Dedifferentiated amniotic fluid mesenchymal stem cell (primary cell): ENCODE measurements at regions not wholly inside any gene's neighbourhood (a gene's known extent, or its start where the extent isn't known, plus 50 kb on each side); places are given as distances from the start of the nearest gene placed in this dataset.

Source experiments
- DNase-seq: peaks from one replicate; pipeline ENCODE4 v3.0.0-alpha.2; 2016; ENCODE audit errors: extremely low spot score

DNA sequence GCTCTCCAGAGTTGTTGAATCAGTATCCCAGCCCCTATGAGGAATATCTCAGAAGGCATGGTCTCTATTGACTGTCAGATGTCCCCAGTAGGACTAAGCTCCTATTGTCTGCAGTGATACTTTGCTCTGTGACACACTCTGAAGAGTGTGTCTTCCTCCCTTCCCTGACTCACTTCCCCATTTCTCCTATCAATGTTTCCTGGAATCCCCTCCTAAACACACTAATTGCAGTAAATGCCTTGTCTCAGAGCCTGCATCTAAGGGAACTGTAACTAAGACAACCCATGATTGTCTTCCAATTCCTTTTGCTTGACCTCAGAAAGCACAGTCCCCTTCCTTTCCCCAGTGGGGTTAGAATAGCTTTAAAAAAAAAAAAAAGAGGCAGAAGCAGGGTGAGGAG is 397.3 kb upstream of the PROK2 start:
- no peak for DNase-seq

DNA sequence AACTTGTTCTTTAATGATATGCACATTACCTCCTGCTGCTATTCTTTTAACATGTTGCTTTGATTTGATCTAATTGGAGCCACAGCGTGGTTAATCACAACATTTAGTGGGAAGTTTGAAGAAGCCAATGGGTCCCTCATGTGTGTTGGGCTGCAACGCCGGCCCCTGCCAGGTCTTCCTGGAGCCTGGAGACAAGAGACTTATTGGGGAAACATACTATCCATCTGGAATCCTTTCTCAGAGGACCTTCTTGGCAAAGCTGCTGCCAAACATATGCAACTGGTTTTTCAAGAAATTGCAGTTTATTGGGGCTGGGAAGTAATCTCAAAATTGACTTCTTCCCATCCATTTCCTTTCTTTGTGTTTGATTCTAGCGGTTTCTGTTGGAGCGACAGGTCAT is 396.3 kb upstream of the PROK2 start:
- DNase-seq, result no peak

GRCh38 chr3:72180405-72180804 is 395.5 kb upstream of the PROK2 start:
- DNase-seq, result no peak

DNA sequence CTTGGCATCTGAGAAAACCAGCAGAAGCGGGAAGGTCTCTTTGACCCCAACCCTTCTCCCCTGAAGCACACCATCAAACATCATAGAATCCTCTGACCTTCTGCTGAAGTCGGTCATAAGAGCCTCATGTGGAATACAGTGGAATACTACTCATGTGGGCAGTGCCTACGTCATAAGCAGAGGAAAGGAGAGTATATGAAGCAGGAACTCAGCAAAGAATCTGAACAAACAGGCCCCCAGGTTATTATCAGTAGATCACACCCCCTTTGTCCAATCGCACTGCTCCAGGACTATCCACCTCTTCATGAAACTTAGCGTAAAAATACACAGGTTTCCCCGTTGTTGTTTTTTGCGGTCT is 394.1 kb upstream of the PROK2 start:
- DNase-seq, result no peak

DNA sequence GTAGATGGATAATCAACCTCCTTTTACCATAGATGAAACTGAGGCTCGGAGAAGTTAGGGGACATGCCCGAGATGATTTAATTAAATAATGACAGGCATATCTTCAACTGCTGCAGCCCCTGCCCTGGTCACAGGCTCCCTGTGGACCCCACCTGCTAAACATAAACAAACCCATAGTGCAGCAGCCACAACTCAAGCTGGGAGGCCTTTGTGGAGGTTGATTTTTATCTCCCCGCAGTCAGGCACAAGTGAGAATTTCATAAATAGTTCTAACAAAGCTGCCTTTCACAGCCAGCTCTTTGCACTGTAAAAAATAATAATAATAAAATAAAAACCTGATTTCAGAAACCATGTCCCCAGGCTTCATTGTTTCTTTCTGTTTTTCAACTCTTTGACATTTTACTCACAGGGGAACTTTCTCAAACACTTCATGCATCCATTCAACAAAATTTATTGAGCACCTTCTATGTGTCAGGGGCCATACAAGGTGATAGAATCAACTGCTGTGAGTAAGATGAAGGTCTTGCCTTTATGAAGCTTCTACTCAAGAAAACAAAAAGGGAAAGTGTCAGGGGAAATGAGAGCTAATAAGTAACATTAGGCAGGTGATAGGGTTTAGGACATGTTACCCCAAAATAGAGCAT is 393.6 kb upstream of the PROK2 start:
- no peak for DNase-seq

DNA sequence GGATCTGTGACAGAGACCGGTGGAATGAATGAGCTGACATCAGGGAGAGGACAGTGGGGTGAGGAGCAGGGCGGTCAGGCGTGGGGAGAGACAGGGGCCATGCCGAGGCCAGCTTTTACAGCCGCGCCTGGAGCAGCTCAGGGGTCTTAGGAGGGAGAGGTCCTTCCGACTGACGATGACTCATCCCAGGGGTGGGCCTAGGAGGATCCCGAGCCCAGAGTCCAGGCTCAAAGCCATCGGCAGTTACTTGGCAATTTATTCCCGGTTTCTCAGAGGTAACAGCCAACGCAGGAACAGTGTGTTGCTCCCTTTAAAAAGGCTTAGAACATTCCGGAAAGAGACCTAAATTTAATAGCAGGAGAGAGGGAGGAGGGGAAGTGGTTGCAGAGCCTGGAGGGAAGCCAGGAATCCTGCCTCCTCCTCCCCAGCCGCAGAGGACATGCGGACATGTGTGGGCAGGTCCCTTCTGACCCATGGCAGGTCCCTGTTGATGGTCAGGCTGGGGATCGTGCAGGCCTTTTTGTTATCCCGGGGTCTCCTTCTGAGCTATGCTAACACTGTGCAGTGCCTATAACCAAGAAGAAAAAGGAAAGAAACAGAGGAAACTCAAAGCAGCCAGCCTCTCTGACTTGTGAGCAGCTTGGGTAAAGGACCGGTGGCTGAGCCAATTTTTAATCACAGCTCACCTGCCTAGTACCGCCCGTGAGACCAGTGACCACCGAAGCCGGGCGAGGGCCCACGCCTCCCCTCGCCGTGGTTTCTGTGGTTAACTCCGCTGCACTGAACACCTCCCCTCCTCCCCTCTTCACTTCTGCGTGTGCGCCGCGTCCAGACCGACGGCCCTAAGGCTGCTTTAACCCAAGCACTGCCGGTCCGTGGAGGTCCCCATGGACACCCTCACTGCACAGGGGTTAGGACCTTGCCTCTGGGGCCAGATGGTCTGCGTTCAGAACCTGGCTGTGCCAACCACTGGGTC is 392.4 kb upstream of the PROK2 start:
- no peak for DNase-seq

DNA sequence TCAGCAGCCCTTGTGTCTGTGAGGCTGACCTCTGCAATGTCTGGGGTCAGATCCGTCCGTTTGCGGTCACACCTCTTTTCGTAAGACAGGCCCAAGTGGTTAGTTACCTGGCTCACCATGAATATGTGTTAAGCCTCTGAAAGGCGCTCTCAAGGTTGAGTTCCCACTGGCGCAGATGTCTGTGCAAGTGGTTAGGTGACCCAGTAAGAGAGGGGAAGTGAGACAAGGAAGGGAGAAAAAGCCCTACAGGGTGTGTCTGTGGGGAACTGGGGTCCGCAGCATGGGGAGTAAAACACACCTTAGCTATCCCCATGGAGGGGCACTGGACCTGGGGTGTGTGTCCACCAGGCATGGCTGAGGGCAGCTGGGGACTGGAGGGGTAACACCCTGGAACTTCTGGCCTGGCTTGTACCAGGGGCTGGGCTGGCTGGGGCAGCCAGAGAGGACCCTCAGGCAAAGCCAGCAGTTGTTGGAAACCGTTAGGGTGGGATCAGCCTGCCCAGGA is 391.6 kb upstream of the PROK2 start:
- DNase-seq, result no peak

DNA sequence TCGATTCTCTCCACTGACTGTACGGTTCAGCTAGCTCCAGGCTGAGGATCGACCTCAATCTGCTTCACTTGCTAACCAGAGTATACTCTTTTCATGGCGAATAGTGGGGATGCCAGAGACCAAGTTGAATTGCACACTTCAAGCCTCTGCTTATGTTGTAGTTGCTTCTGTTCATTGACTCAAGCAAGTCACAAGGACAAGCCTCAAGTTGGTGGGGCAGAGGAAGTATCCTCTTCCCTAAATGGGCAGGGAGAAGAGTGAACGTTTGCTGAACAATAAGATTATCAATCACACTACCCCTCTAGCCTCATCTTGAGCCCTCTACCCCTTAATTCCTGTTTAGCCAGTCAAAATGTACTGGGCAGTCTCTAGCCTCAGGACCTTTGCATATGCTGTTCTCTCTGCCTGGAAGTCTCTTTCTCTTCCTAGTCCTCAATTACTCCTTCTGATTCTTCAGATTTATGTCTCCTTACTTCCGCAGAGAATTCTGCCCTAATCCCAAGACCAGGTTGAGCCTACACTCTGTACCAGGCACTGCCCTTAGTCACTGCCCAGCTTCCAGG is 390.4 kb upstream of the PROK2 start:
- no peak for DNase-seq

DNA sequence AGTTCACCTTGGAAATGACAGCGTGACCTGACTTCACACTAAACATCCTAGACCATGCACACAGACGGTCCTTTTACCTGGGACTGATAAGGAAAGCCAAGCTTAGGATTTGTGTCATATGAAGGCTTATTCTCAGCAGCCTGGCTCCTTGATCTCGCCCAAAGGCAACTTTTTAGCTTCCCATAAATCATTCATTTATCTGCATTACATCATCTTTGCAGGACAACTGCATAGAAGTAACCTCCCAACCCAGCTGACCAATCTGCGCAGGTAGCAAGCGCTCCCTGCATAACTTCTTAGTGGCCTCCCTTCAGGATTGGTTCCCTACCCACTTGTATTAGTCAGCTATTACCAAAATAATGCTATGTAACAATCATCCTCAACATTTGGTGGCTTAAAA is 389.9 kb upstream of the PROK2 start:
- DNase-seq, result no peak

GRCh38 chr3:72174040-72174439 is 389.1 kb upstream of the PROK2 start:
- DNase-seq, result no peak

- no peak for DNase-seq
These were observed 387.0 kb upstream of the PROK2 start for GRCh38 chr3:72171946-72172345.

DNA sequence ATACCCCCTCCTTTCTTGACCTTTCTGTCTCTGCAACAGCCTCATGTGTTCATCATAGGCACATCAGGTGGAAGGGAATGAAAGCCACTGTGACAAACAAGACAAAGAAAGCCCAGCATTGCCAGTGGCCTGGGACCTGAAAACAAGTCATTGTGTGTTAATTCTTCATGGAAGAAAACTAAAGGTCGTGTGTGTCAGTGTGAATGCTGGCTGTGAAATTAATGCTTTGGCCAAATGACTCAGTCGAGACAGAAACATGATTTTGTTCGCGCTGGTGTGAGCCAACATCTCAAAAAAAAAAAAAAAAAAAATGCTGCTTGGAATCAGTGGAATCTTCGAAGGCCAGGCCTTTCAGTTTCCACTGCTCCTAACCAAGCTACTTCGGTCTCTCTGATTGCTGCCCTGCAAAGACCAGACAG is 386.5 kb upstream of the PROK2 start:
- DNase-seq, result no peak

GRCh38 chr3:72169561-72170472 is 384.9 kb upstream of the PROK2 start:
- no peak for DNase-seq

DNA sequence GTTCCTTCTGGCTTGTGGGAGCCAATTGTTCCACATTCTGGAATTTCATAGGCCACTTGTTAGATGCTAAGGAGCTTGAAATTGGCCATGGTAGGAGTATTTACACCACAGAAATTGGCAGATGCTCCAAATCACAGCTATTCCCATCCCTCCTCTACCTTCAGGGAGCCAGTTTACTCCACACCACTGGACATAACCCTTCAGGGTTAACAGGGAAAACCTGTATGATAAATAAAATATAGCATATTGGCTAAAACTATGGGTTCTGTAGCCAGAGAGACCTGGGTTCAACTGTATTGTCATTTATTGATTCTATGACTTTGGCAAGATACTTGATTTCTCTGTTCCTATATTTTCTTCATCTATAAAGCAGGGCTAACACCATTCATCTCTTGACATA is 384.2 kb upstream of the PROK2 start:
- DNase-seq, result no peak

- DNase-seq, result no peak
These were observed 380.9 kb upstream of the PROK2 start for GRCh38 chr3:72165808-72166207.

GRCh38 chr3:72165317-72165716 is 380.4 kb upstream of the PROK2 start:
- no peak for DNase-seq

DNA sequence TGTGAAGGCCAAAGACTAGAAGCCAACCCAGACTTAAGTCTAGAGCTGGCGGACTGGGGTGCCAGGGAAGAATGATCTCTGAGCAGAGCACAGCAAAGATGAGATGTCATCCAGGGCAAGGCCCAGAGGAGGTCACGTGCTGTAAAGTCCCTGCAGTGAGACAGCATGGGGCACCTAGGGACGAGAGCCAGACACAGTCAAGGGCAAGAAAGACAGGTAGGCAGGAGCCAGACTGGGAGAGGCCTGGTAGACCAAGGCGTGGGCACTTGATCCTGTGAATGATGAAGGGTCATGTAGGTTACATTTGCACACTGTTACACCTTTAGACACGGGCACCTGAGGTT is 379.7 kb upstream of the PROK2 start:
- DNase-seq, result no peak

- DNase-seq, result no peak
These were observed 379.1 kb upstream of the PROK2 start for GRCh38 chr3:72163809-72164634.

GRCh38 chr3:72162649-72163184 is 377.8 kb upstream of the PROK2 start:
- DNase-seq, result no peak

- DNase-seq, result no peak
These were observed 377.1 kb upstream of the PROK2 start for GRCh38 chr3:72161881-72162595.
